ENCODE measurements at regions not wholly inside any gene's neighbourhood (a gene's known extent, or its start where the extent isn't known, plus 50 kb on each side); places are given as distances from the start of the nearest gene placed in this dataset.

DNA sequence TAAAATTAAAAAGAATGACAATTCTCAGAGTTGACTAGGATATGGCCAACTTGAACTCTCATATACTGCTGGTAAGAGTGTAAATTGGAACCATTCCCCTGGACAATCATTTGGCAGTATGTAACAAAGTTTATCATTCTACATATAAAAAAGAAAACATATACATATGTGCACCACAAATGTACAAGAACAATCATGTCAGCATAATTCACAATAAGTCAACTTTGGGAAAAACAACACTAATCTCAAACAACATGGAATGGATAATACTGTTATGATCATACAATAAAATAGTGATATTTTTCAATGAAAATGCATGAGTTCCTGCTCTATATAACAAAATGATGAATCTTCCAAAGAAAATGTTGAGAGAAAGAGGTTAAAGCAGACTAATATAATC lies 1078.7 kb upstream of the EPHA7 start:
- no peak for FAIRE-seq
- TF ChIP-seq, protein P1, sequence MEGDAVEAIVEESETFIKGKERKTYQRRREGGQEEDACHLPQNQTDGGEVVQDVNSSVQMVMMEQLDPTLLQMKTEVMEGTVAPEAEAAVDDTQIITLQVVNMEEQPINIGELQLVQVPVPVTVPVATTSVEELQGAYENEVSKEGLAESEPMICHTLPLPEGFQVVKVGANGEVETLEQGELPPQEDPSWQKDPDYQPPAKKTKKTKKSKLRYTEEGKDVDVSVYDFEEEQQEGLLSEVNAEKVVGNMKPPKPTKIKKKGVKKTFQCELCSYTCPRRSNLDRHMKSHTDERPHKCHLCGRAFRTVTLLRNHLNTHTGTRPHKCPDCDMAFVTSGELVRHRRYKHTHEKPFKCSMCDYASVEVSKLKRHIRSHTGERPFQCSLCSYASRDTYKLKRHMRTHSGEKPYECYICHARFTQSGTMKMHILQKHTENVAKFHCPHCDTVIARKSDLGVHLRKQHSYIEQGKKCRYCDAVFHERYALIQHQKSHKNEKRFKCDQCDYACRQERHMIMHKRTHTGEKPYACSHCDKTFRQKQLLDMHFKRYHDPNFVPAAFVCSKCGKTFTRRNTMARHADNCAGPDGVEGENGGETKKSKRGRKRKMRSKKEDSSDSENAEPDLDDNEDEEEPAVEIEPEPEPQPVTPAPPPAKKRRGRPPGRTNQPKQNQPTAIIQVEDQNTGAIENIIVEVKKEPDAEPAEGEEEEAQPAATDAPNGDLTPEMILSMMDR (IDR thresholded peaks at IDR 0.05; ENCODE audit: insufficient read depth, missing control alignments) = no peak
- DNase-seq (ENCODE audit: insufficient read length, low spot score) = no peak

DNA sequence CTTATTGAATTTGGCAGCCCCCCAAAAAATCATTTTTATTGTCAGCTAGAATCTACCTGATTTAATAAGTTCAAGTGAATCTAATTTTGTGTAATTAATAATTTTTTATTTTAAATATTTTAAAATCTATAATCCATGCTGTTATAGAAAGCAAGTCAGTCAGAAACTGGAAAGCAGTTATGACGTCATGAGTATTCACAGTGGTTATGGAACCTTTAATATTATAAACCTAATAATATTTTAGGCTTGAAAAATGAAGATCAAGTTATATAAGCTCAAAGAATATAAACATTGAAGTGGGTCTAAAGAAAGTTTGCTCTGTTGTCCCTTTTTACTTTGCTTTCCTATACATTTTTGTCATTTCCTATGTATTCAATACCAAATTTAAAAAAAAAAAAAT lies 1075.1 kb upstream of the EPHA7 start:
- DNase-seq (ENCODE audit: insufficient read length, low spot score) (no peak), FAIRE-seq (no peak)
- TF ChIP-seq, protein P1 (IDR thresholded peaks at IDR 0.05; ENCODE audit: insufficient read depth, missing control alignments) = no peak

DNA sequence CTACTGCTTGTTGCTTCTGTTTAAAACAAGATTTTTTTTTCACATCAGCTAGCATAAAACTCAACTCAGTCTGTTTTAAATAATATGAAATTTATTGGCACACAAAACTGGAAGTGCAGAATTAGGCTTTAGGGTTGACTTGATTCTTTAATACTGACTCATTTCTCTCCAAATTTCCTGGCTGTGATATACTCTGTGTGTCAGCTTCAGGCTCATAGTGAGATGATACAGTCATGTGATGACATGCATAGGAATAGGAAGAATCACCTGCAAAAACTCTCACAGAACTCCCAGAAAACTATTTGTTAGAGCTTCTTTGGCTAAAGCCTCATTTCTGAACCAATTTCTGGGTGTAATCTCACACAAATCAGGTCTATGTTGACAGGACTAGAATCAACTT lies 1068.0 kb upstream of the EPHA7 start:
- TF ChIP-seq, protein P1 (IDR thresholded peaks at IDR 0.05; ENCODE audit: insufficient read depth, missing control alignments) = no peak
- FAIRE-seq (peak; percentile 21), DNase-seq (ENCODE audit: insufficient read length, low spot score) (no peak)

DNA sequence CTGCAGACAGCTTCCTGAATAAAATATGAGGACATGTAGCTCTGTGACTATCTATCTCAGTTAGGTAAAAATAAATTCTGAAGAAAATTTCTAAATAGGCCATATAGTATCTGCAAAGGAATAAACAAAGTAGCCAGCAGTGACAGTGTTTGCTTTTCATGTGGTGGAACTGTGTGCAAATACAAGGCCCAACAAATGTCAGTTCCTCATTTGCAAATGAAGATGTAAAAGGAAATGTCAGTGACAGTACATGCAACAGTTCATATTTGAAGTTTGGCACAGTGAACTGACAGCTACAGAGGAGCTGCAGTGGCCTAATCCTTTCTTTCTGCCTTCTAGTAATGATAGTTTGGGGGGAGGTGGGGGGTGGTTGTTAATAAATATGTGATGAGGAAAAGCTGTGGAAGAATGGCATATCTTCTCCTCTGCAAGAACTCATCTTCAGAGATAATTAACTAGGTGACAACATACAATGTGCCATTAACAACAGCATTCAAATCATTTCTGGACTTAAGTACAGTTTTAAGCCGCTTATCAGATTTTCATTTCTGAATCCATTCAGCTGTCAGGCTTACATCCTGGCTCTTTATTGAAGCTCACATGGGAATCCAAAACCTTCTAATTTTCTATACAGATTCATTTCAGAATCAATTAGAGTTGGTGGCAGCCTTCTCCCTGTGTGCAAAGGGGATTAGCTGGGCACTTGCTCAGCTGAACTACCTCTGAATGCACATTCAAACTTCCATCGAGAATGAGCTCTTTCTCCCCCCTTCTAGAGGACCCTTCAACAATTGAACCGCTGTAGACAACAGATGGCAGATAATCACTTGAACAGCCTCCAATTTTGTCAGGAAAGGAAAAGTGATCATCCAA lies 1059.0 kb upstream of the EPHA7 start:
- peak; percentile 98 for FAIRE-seq
- no peak for DNase-seq (ENCODE audit: insufficient read length, low spot score)
- TF ChIP-seq, protein P1 (IDR thresholded peaks at IDR 0.05; ENCODE audit: insufficient read depth, missing control alignments) = no peak

DNA sequence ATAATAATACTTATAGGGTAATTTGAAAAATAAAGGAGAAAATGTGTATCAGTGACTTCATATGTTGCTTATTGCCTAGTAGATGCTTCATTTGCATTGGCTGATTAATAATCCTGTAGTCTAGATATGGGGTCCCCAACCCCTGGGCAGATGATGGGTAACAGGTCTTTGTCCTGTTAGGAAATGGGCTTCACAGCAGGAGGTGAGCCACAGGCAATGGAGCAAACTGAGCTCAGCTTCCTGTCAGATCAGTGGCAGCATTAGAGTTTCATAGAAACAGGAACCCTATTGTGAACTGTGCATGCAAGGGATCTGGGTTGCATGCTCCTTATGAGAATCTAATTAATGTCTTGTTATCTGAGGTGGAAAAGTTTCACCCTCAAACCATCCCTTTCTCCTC lies 1049.5 kb upstream of the EPHA7 start:
- TF ChIP-seq, protein P1 (IDR thresholded peaks at IDR 0.05; ENCODE audit: insufficient read depth, missing control alignments) = no peak
- FAIRE-seq (no peak), DNase-seq (ENCODE audit: insufficient read length, low spot score) (no peak)

DNA sequence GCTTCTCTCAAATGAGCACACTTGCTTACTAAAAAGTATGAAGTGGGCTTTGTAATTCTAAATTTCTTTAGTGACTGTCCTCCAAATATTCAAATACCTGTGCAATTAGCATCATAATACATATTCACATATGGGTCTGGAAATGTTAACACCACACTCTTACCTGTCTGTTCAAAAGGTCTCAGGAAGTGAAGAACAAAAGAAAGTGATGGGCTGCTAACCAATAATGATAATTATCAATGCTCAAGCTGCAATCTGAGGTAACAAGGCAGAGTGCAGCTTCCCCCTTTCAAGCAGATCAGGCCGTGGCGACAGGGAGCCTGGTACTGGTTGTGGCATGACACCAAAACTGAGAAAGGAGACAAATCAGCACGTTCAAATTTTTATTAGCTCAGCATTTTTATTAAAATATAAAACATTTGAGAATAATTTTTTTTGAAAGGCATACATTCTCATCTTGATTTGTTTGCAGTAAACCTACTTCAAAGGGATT lies 1044.7 kb upstream of the EPHA7 start:
- FAIRE-seq (no peak), DNase-seq (ENCODE audit: insufficient read length, low spot score) (no peak)
- TF ChIP-seq, protein P1 (IDR thresholded peaks at IDR 0.05; ENCODE audit: insufficient read depth, missing control alignments) = no peak

DNA sequence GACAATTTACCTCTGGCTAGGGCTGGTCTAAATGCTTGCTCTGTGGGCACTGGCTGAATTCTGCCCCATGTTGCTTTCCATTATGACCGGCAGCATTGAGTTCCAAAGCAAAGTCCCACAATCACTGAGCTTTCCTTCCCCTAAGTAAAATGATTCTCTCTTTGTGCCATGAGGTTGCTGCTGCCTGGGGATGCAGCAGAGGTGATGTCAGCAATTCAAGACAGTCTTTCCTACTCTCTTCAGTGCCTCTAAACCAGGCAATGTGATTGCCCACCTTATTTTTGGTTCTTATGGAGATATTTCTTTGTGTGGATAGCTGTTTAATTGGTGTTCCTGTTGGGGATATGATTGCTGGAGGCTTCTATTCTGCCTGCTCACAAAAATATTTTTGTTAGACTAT lies 1043.9 kb upstream of the EPHA7 start:
- TF ChIP-seq, protein P1 (IDR thresholded peaks at IDR 0.05; ENCODE audit: insufficient read depth, missing control alignments) = no peak
- DNase-seq (ENCODE audit: insufficient read length, low spot score) (no peak), FAIRE-seq (no peak)

Measured in D721Med (cell line).